H9 (cell line): ENCODE measurements at regions not wholly inside any gene's neighbourhood (a gene's known extent, or its start where the extent isn't known, plus 50 kb on each side); places are given as distances from the start of the nearest gene placed in this dataset.
A peak's percentile ranks its signal among the peaks of the same experiment; 100 is the strongest.

Experiments
- DNase-seq: peaks from one replicate; pipeline ENCODE4 v3.0.0-alpha.2; 2017
- H2AFZ ChIP-seq: one replicate; pipeline ENCODE4 v1.6.1; 2013; ENCODE audit warnings: mild to moderate bottlenecking, low read length, control low read depth, moderate library complexity
- H2AK5ac ChIP-seq: 2 replicates; pipeline ENCODE4 v1.6.1; 2013; ENCODE audit warnings: low read length, control low read depth, mixed read lengths; ENCODE audit not compliant: insufficient read length
- H2BK120ac ChIP-seq: one replicate; pipeline ENCODE4 v1.6.1; 2013; ENCODE audit warnings: low read depth, mild to moderate bottlenecking, low read length, control low read depth, inconsistent platforms; ENCODE audit not compliant: poor library complexity, severe bottlenecking
- H2BK12ac ChIP-seq: 2 replicates; pipeline ENCODE4 v1.6.1; 2013; ENCODE audit warnings: low read length, control low read depth, mixed read lengths, low read depth; ENCODE audit not compliant: insufficient read length
- H2BK15ac ChIP-seq: 2 replicates; pipeline ENCODE4 v1.6.1; 2013; ENCODE audit warnings: low read depth, low read length, control low read depth
- H2BK20ac ChIP-seq: one replicate; pipeline ENCODE4 v1.6.1; 2013; ENCODE audit warnings: low read depth, mild to moderate bottlenecking, low read length, control low read depth, inconsistent platforms; ENCODE audit not compliant: poor library complexity, severe bottlenecking
- H2BK5ac ChIP-seq: 2 replicates; pipeline ENCODE4 v1.6.1; 2013; ENCODE audit warnings: low read length, control low read depth, mixed read lengths; ENCODE audit not compliant: insufficient read length
- H3K14ac ChIP-seq: 2 replicates; pipeline ENCODE4 v1.6.1; 2013; ENCODE audit warnings: low read length, control low read depth; ENCODE audit not compliant: insufficient read depth
- H3K18ac ChIP-seq: 2 replicates; pipeline ENCODE4 v1.6.1; 2013; ENCODE audit warnings: low read depth, mild to moderate bottlenecking, mixed read lengths, low read length, control low read depth; ENCODE audit not compliant: insufficient read length
- H3K23ac ChIP-seq: 2 replicates; pipeline ENCODE4 v1.6.1; 2013; ENCODE audit warnings: low read length, control low read depth, mixed read lengths, low read depth; ENCODE audit not compliant: insufficient read length
- H3K23me2 ChIP-seq: 2 replicates; pipeline ENCODE4 v1.6.1; 2013; ENCODE audit warnings: low read depth, mild to moderate bottlenecking, mixed read lengths, low read length, control low read depth; ENCODE audit not compliant: insufficient read length, poor library complexity, severe bottlenecking
- H3K27ac ChIP-seq: 2 replicates; pipeline ENCODE4 v1.5.1; 2013; ENCODE audit warnings: low read length, control low read depth, mixed read lengths, low read depth; ENCODE audit not compliant: insufficient read length
- H3K27me3 ChIP-seq: 2 replicates; pipeline ENCODE4 v1.6.1; 2013; ENCODE audit warnings: low read length, control low read depth, inconsistent platforms; ENCODE audit not compliant: insufficient read depth
- H3K4ac ChIP-seq: 2 replicates; pipeline ENCODE4 v1.6.1; 2013; ENCODE audit warnings: low read depth, mild to moderate bottlenecking, control low read depth, inconsistent platforms, low read length, moderate library complexity
- H3K4me1 ChIP-seq: 2 replicates; pipeline ENCODE4 v1.6.1; 2013; ENCODE audit warnings: low read length, control low read depth, inconsistent platforms; ENCODE audit not compliant: insufficient read depth
- H3K4me2 ChIP-seq: 2 replicates; pipeline ENCODE4 v1.6.1; 2013; ENCODE audit warnings: low read length, control low read depth, mixed read lengths; ENCODE audit not compliant: insufficient read length, insufficient read depth
- H3K56ac ChIP-seq: 2 replicates; pipeline ENCODE4 v1.6.1; 2013; ENCODE audit warnings: low read depth, mild to moderate bottlenecking, mixed read lengths, low read length, control low read depth; ENCODE audit not compliant: insufficient read length
- H3K79me1 ChIP-seq: 2 replicates; pipeline ENCODE4 v1.6.1; 2013; ENCODE audit warnings: low read depth, mild to moderate bottlenecking, moderate library complexity, low read length, control low read depth, inconsistent platforms; ENCODE audit not compliant: insufficient read depth, poor library complexity, severe bottlenecking
- H3K79me2 ChIP-seq: 2 replicates; pipeline ENCODE4 v1.6.1; 2013; ENCODE audit warnings: low read length, control low read depth, inconsistent platforms; ENCODE audit not compliant: insufficient read depth
- H3K9ac ChIP-seq: 2 replicates; pipeline ENCODE4 v1.6.1; 2013; ENCODE audit warnings: low read length, control low read depth, mixed read lengths; ENCODE audit not compliant: insufficient read length; ENCODE audit errors: extremely low read depth
- H3K9me3 ChIP-seq: one replicate; pipeline ENCODE4 v1.6.1; 2013; ENCODE audit warnings: low read depth, low read length, inconsistent platforms; ENCODE audit not compliant: control insufficient read depth
- H3T11ph ChIP-seq: one replicate; pipeline ENCODE4 v1.6.1; 2013; ENCODE audit warnings: mild to moderate bottlenecking, low read length, control low read depth, inconsistent platforms
- H4K20me1 ChIP-seq: one replicate; pipeline ENCODE4 v1.6.1; 2013; ENCODE audit not compliant: control insufficient read depth, insufficient read length, insufficient read depth
- H4K5ac ChIP-seq: 2 replicates; pipeline ENCODE4 v1.6.1; 2013; ENCODE audit warnings: low read depth, mild to moderate bottlenecking, mixed read lengths, low read length, control low read depth; ENCODE audit not compliant: insufficient read length
- H4K8ac ChIP-seq: replicated peaks from 2 replicates; pipeline ENCODE4 v1.6.1; 2013; ENCODE audit warnings: low read length, control low read depth, mixed read lengths, low read depth; ENCODE audit not compliant: insufficient read length
- H4K91ac ChIP-seq: 2 replicates; pipeline ENCODE4 v1.6.1; 2013; ENCODE audit warnings: low read depth, mild to moderate bottlenecking, moderate library complexity, mixed read lengths, low read length, control low read depth; ENCODE audit not compliant: insufficient read length
- H3K27ac Mint-ChIP-seq, 3 experiments: 2 replicates in 2 of 3; 3 replicates in 1 of 3; pipeline ENCODE4 v1.8.0; 2020 to 2021; ENCODE audit warnings: mixed read lengths in 3 of 3, mild to moderate bottlenecking in 1 of 3, moderate library complexity in 1 of 3
- H3K27me3 Mint-ChIP-seq: 2 replicates; pipeline ENCODE4 v1.8.0; 2021; ENCODE audit warnings: low read depth, mild to moderate bottlenecking, moderate library complexity, mixed read lengths
- H3K36me3 Mint-ChIP-seq, 3 experiments: 2 replicates in 2 of 3; 3 replicates in 1 of 3; pipeline ENCODE4 v1.8.0; 2020 to 2021; ENCODE audit warnings: low read depth in 3 of 3, mixed read lengths in 3 of 3; ENCODE audit not compliant: insufficient read depth in 1 of 3
- H3K4me1 Mint-ChIP-seq, 2 experiments: 2 replicates each; pipeline ENCODE4 v1.8.0; 2020; ENCODE audit warnings: mixed read lengths in 2 of 2
- H3K4me3 Mint-ChIP-seq, 2 experiments: 2 replicates in 1 of 2; 3 replicates in 1 of 2; pipeline ENCODE4 v1.8.0; 2020 to 2021; ENCODE audit warnings: mild to moderate bottlenecking in 2 of 2, mixed read lengths in 2 of 2, moderate library complexity in 1 of 2
- H3K9me3 Mint-ChIP-seq, 2 experiments: 2 replicates in 1 of 2; 3 replicates in 1 of 2; pipeline ENCODE4 v1.8.0; 2020; ENCODE audit warnings: mild to moderate bottlenecking in 2 of 2, mixed read lengths in 2 of 2, moderate library complexity in 1 of 2
- CTCF ChIP-seq: fragments of 200-600 bp; sonication (generic); conservative IDR thresholded peaks from 3 replicates; pipeline ENCODE4 v1.8.0; 2021; ENCODE audit warnings: antibody characterized with exemption, mild to moderate bottlenecking
- WGBS: extraction: QIAGEN DNeasy Blood & Tissue Kit; methylation state at CpG from one replicate; pipeline ENCODE4 v1.1.7; 2013; ENCODE audit warnings: missing lambda C conversion rate, low lambda C conversion rate, mixed read lengths; ENCODE audit not compliant: insufficient read length; ENCODE audit errors: extremely low coverage; 5-methylcytosine and 5-hydroxymethylcytosine counted together

DNA sequence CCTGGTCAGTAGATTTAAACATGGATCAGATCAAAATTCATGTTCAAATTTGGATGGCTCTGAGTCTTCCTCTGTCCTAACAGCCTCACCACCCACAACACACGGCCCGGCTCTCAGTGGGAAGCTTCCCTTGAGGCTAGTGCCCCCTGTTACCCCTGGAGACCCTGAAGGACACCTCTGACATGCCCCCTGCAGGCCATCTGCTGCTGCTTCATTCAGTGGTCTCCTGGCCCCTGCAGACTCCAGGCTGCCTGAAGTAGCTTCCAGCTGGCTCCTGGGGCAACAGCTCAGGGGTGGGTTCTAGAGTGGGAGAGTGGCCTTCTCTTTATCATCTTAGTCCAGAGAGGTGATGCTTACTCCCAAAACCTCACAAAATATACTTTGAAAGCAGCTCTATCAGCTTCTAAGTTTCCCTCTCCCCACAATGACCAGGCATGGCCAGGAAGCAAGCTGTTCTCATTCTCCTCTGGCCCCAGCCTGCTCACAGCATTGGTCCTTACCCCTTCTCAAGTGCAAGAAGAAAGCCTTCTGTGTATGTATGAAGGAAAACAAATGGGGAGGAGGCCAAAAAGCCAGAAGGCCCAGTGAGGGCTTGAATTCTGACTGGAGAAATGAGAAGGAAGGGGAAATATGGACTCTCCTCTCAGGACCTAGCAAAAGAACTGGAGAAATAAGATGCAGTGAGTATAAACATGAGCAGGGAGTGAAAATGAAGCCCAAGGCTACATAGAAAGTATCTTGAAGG is 189.6 kb upstream of the INHBA start:
- Histone ChIP-seq H2BK15ac (no peak overlapping the region), H2BK12ac (no peak overlapping the region), H4K8ac (no peak overlapping the region), H2AK5ac (no peak overlapping the region), H4K20me1 (no peaks in the 10 kb centered on the region), H3K23ac (no peak overlapping the region), H3K4ac (no peak overlapping the region), H3K23me2 (no peaks in the 10 kb centered on the region), H3K14ac (no peak overlapping the region), H2BK120ac (no peak overlapping the region), H3T11ph (no peak overlapping the region), H2BK20ac (no peak overlapping the region), H2BK5ac (no peak overlapping the region), H3K4me2 (no peak overlapping the region), H3K18ac (no peak overlapping the region), H4K5ac (no peak overlapping the region), H3K9me3 (no peaks in the 10 kb centered on the region), H2AFZ (no peak overlapping the region), H3K56ac (no peak overlapping the region), H3K79me2 (no peaks in the 10 kb centered on the region), H3K9ac (no peak overlapping the region), H3K79me1 (no peaks in the 10 kb centered on the region), H3K27me3 (no peaks in the 10 kb centered on the region), H4K91ac (no peak overlapping the region), H3K27ac (no peak overlapping the region), H3K4me1 (no peaks in the 10 kb centered on the region)
- peaks cover 2% of the 10 kb centered on the region in 2 experiments; a peak in 3 of 4 replicates for H3K4me1 Mint-ChIP-seq
- no peak overlapping the region for H3K4me3 Mint-ChIP-seq
- H3K36me3 Mint-ChIP-seq, result no peaks in the 10 kb centered on the region; a peak in 1 of 7 replicates
- peak; percentile 81 for DNase-seq
- H3K9me3 Mint-ChIP-seq, result no peaks in the 10 kb centered on the region
- no peak overlapping the region; a peak in 2 of 7 replicates for H3K27ac Mint-ChIP-seq
- peak; percentile 68 for TF ChIP-seq CTCF
- no CpG with 5 or more reads among the region's 2 CpGs for WGBS
- no peaks in the 10 kb centered on the region; the same call in 1 of the 2 replicates for H3K27me3 Mint-ChIP-seq
